LNCaP clone FGC (cell line): ENCODE measurements at regions not wholly inside any gene's neighbourhood (a gene's known extent, or its start where the extent isn't known, plus 50 kb on each side); places are given as distances from the start of the nearest gene placed in this dataset.

Experiments
- DNase-seq: peaks from one replicate; pipeline ENCODE4 v3.0.0-alpha.2; 2011; ENCODE audit warnings: low read depth
- H3K4me3 ChIP-seq: 2 replicates; pipeline ENCODE4 v1.5.1; 2011; ENCODE audit warnings: mild to moderate bottlenecking, low read depth, low read length, control low read depth
- CTCF ChIP-seq: IDR thresholded peaks from 2 replicates; pipeline ENCODE4 v1.5.1; 2012; ENCODE audit warnings: mild to moderate bottlenecking; ENCODE audit not compliant: control insufficient read depth, insufficient read depth; ENCODE audit errors: extremely low read depth

- H3K4me3 ChIP-seq, result no peak overlapping the region
- TF ChIP-seq CTCF, result no peak
- no peak for DNase-seq
Observed at GRCh38 chr10:52659085-52659484, 113.5 kb downstream of the MBL2 start.

- no peak overlapping the region for H3K4me3 ChIP-seq
- no peak for TF ChIP-seq CTCF
- no peak for DNase-seq
Observed at GRCh38 chr10:52662256-52662655, 110.3 kb downstream of the MBL2 start.

- no peak overlapping the region for H3K4me3 ChIP-seq
- TF ChIP-seq CTCF, result no peak
- DNase-seq, result no peak
Observed at GRCh38 chr10:52663161-52663560, 109.4 kb downstream of the MBL2 start.

GRCh38 chr10:52664629-52665028 lies 108.0 kb downstream of the MBL2 start:
- TF ChIP-seq CTCF, result no peak
- no peak for DNase-seq
- no peak overlapping the region for H3K4me3 ChIP-seq

- TF ChIP-seq CTCF, result no peak
- DNase-seq, result no peak
- no peak overlapping the region for H3K4me3 ChIP-seq
Observed at GRCh38 chr10:52665821-52666220, 106.8 kb downstream of the MBL2 start.

- TF ChIP-seq CTCF, result no peak
- DNase-seq, result no peak
- no peak overlapping the region for H3K4me3 ChIP-seq
Observed at GRCh38 chr10:52666931-52667330, 105.7 kb downstream of the MBL2 start.

GRCh38 chr10:52668024-52668423 lies 104.6 kb downstream of the MBL2 start:
- TF ChIP-seq CTCF, result no peak
- H3K4me3 ChIP-seq, result no peak overlapping the region
- DNase-seq, result no peak
